Transverse colon (tissue), 4 donors: ENCODE measurements at regions not wholly inside any gene's neighbourhood (a gene's known extent, or its start where the extent isn't known, plus 50 kb on each side); places are given as distances from the start of the nearest gene placed in this dataset.

Source experiments
- CTCF ChIP-seq, 5 experiments: fragments of 200-600 bp in 3 of 5; fragments of 450-650 bp in 2 of 5; sonication (generic) in 3 of 5; IDR thresholded peaks; 1 replicate in 2 of 5; 2 replicates in 3 of 5; pipeline ENCODE4 v1.5.1; 2016 to 2017; ENCODE audit warnings: antibody characterized with exemption in 5 of 5, inconsistent platforms in 3 of 5, mild to moderate bottlenecking in 2 of 5, moderate library complexity in 1 of 5
- POLR2A ChIP-seq: fragments of 450-650 bp; IDR thresholded peaks from one replicate; pipeline ENCODE4 v1.6.1; 2016; ENCODE audit warnings: antibody characterized with exemption, mild to moderate bottlenecking, moderate library complexity
- POLR2AphosphoS5 ChIP-seq, 3 donors: sonication (generic); formaldehyde crosslinking; IDR thresholded peaks; one replicate each; pipeline ENCODE4 v1.6.1; 2016; ENCODE audit warnings: antibody characterized with exemption in 3 of 3

- TF ChIP-seq POLR2A = no peak
- TF ChIP-seq CTCF (IDR thresholded peaks at IDR 0.05) = no peak
- no peak for TF ChIP-seq POLR2AphosphoS5 (IDR thresholded peaks at IDR 0.05)
Observed at GRCh38 chr15:23801881-23802280, 114.8 kb upstream of the NDN start.
